ENCODE measurements at regions not wholly inside any gene's neighbourhood (a gene's known extent, or its start where the extent isn't known, plus 50 kb on each side); places are given as distances from the start of the nearest gene placed in this dataset.

GRCh38 chr16:79309606-79310005 lies 290.9 kb downstream of the MAF start (continued):
- no peak for TF ChIP-seq JUNB (CRISPR knock-in tag; conservative IDR thresholded peaks at IDR 0.05)

- Histone ChIP-seq H3K9me3 (replicated peaks; ENCODE audit: control insufficient read depth, insufficient read depth, low read depth, low read length) (no peaks in the 10 kb centered on the region), H2AFZ (ENCODE audit: low read depth, low read length) (no peak overlapping the region), H3K4me1 (replicated peaks in 1 of 2; ENCODE audit: control insufficient read depth in 2 of 2, insufficient read depth in 2 of 2, low read length in 2 of 2) (no peaks in the 10 kb centered on the region), H3K9me1 (ENCODE audit: control insufficient read depth, insufficient read depth, low read length) (no peaks in the 10 kb centered on the region), H3K36me3 (ENCODE audit: control insufficient read depth, insufficient read depth, low read length) (no peaks in the 10 kb centered on the region), H3K79me2 (ENCODE audit: control insufficient read depth, insufficient read depth, low read length) (no peaks in the 10 kb centered on the region), H3K4me3 (no peak overlapping the region), H3K4me2 (ENCODE audit: insufficient read depth, low read length) (no peak overlapping the region), H3K27me3 (ENCODE audit: control insufficient read depth in 2 of 2, insufficient read depth in 2 of 2, low read length in 2 of 2) (peaks cover 32 to 58% of the 10 kb centered on the region in 2 experiments), H3K27ac (ENCODE audit: extremely low read depth, low read depth, low read length) (no peak overlapping the region), H3K9ac (ENCODE audit: insufficient read depth in 1 of 2, low read depth in 2 of 2, low read length in 2 of 2) (no peak overlapping the region), H4K20me1 (replicated peaks; ENCODE audit: control insufficient read depth, insufficient read depth, low read length) (peaks cover 6% of the 10 kb centered on the region)
- POLR2A ChIA-PET: interaction anchor here (0.7 kb wide), 1 partner anchor 76 kb away, joined by 3 read pairs; no protein-coding TSS in a partner anchor
- intact Hi-C loops (cut with micrococcal nuclease): no loop called here
- ATAC-seq (no peak), FAIRE-seq (no peak), DNase-seq (ENCODE audit: extremely low read depth in 1 of 4, low spot score in 3 of 4) (no peak)
- CTCF ChIA-PET (ENCODE audit: low intra/inter-chr PET ratio): no interaction called here
- in situ Hi-C loops (cut with MboI): no loop called here
- under 1% methylated on average over 10 of the region's 10 CpGs for WGBS (ENCODE audit: insufficient coverage, low coverage, missing lambda C conversion rate)
- no TSS peak for BruUV-seq (replicated peaks)
- TF ChIP-seq RBM14 (IDR thresholded peaks at IDR 0.05; ENCODE audit: borderline replicate concordance, insufficient read depth, low read depth, low read length) (no peak), KHSRP (IDR thresholded peaks at IDR 0.05) (no peak), ZNF184 (CRISPR knock-in tag; IDR thresholded peaks at IDR 0.05) (no peak), SMAD3 (CRISPR knock-in tag; conservative IDR thresholded peaks at IDR 0.05) (no peak), ETS1 (conservative IDR thresholded peaks at IDR 0.05; ENCODE audit: control insufficient read depth, low read depth, low read length) (no peak), MLX (CRISPR knock-in tag; conservative IDR thresholded peaks at IDR 0.05) (no peak), ZNF778 (CRISPR knock-in tag; IDR thresholded peaks at IDR 0.05) (no peak), ZKSCAN8 (CRISPR knock-in tag; IDR thresholded peaks at IDR 0.05) (no peak), ZNF444 (CRISPR knock-in tag; IDR thresholded peaks at IDR 0.05) (no peak), TCF15 (CRISPR knock-in tag; IDR thresholded peaks at IDR 0.05) (no peak), CBX1 (IDR thresholded peaks at IDR 0.05; ENCODE audit: low read depth) (no peak), SOX6 (IDR thresholded peaks at IDR 0.05) (no peak), DLX4 (CRISPR knock-in tag; IDR thresholded peaks at IDR 0.05) (no peak), MYC (IDR thresholded peaks at IDR 0.05; ENCODE audit: low read depth, low read length) (no peak), MYC (CRISPR knock-in tag; IDR thresholded peaks at IDR 0.05; ENCODE audit: borderline replicate concordance, low read depth) (no peak), NFXL1 (CRISPR knock-in tag; IDR thresholded peaks at IDR 0.05) (no peak), SNIP1 (IDR thresholded peaks at IDR 0.05; ENCODE audit: low read depth) (no peak), ZNF212 (CRISPR knock-in tag; IDR thresholded peaks at IDR 0.05) (no peak), BRD9 (IDR thresholded peaks at IDR 0.05; ENCODE audit: low read depth, partially characterized antibody) (no peak)
- TF ChIP-seq, protein P1, sequence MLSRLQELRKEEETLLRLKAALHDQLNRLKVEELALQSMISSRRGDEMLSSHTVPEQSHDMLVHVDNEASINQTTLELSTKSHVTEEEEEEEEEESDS (CRISPR knock-in tag; IDR thresholded peaks at IDR 0.05): no peak
Observed at GRCh38 chr16:79307214-79307613, 293.3 kb downstream of the MAF start.
